Heart left ventricle (tissue), 13 donors: ENCODE measurements at regions not wholly inside any gene's neighbourhood (a gene's known extent, or its start where the extent isn't known, plus 50 kb on each side); places are given as distances from the start of the nearest gene placed in this dataset.

ENCODE experiments used
- CTCF ChIP-seq, 12 donors: fragments of 200-600 bp; sonication (generic) in 4 of 12; IDR thresholded peaks; one replicate each; pipeline versions ENCODE4 v1.5.0 to v1.8.0; 2018 to 2022; ENCODE audit warnings: antibody characterized with exemption in 12 of 12, mild to moderate bottlenecking in 5 of 12
- POLR2A ChIP-seq, 2 donors: fragments of 450-650 bp; IDR thresholded peaks; one replicate each; pipeline ENCODE4 v1.6.1; 2017; ENCODE audit warnings: antibody characterized with exemption in 2 of 2, mild to moderate bottlenecking in 2 of 2, moderate library complexity in 2 of 2
- donor health status: ischemic (EF 13 %, LVEDD 7.1; RV severe dilation, severe dysfunction).
- donor health status: DM: no; HTN: yes; CAD: no.
- donor health status: DM: no; HTN: no; CAD: no.
- donor health status: ischemic (EF 25% LVEDD 6.9; RV normal size, moderate dysfunction).
- donor health status: ischemic (EF 25% LVEDD 5.7; RV mildly dilated, moderate dysfunction).
- donor health status: ischemic (EF 35%, LVEDD 5.7; RV mildly dilated, moderate dysfunction).
- donor health status: nonischemic (EF 11% LVEDD 7.7; RV severe dilation, severe dysfunction).
- donor health status: DM: yes; HTN: yes; CAD: no.
- donor health status: PGD.
- donor health status: ischemic (EF 29% LVEDD 5.4; RV normal size, mild dysfunction).
- donor health status: nonischemic (EF 23%, LVEDD 6.1; RV moderate dilation, normal function).

- TF ChIP-seq CTCF (IDR thresholded peaks at IDR 0.05) (no peak), POLR2A (IDR thresholded peaks at IDR 0.05) (no peak)
These were observed 334.5 kb upstream of the CYRIA start for GRCh38 chr2:17000184-17000482.
